ENCODE measurements at regions not wholly inside any gene's neighbourhood (a gene's known extent, or its start where the extent isn't known, plus 50 kb on each side); places are given as distances from the start of the nearest gene placed in this dataset.

- TF ChIP-seq, protein P1, sequence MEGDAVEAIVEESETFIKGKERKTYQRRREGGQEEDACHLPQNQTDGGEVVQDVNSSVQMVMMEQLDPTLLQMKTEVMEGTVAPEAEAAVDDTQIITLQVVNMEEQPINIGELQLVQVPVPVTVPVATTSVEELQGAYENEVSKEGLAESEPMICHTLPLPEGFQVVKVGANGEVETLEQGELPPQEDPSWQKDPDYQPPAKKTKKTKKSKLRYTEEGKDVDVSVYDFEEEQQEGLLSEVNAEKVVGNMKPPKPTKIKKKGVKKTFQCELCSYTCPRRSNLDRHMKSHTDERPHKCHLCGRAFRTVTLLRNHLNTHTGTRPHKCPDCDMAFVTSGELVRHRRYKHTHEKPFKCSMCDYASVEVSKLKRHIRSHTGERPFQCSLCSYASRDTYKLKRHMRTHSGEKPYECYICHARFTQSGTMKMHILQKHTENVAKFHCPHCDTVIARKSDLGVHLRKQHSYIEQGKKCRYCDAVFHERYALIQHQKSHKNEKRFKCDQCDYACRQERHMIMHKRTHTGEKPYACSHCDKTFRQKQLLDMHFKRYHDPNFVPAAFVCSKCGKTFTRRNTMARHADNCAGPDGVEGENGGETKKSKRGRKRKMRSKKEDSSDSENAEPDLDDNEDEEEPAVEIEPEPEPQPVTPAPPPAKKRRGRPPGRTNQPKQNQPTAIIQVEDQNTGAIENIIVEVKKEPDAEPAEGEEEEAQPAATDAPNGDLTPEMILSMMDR (IDR thresholded peaks at IDR 0.05), result peak in 5 of 6 experiments; percentile 40 to 66 (median 58)
- TF ChIP-seq POLR2A (IDR thresholded peaks at IDR 0.05), result no peak
These were observed 824.0 kb downstream of the STIM2 start for GRCh38 chr4:27684610-27685011.
